Gastrocnemius medialis (tissue), 4 donors: ENCODE measurements at regions not wholly inside any gene's neighbourhood (a gene's known extent, or its start where the extent isn't known, plus 50 kb on each side); places are given as distances from the start of the nearest gene placed in this dataset.

Experiments
- CTCF ChIP-seq, 5 experiments: fragments of 450-650 bp in 3 of 5; fragments of 200-600 bp in 2 of 5; sonication (generic) in 2 of 5; IDR thresholded peaks in 4 of 5; conservative IDR thresholded peaks in 1 of 5; 1 replicate in 4 of 5; 2 replicates in 1 of 5; pipeline ENCODE4 v1.5.1; 2016 to 2019; ENCODE audit warnings: antibody characterized with exemption in 5 of 5, mild to moderate bottlenecking in 3 of 5, moderate library complexity in 3 of 5
- POLR2A ChIP-seq, 2 donors: fragments of 450-650 bp; IDR thresholded peaks; one replicate each; pipeline ENCODE4 v1.6.1; 2017; ENCODE audit warnings: antibody characterized with exemption in 2 of 2, mild to moderate bottlenecking in 2 of 2, moderate library complexity in 2 of 2

- no peak for TF ChIP-seq CTCF (IDR thresholded peaks at IDR 0.05 in 4 of 5, conservative IDR thresholded peaks at IDR 0.05 in 1 of 5)
- no peak for TF ChIP-seq POLR2A (IDR thresholded peaks at IDR 0.05)
Measured at GRCh38 chr6:147061252-147061651, 143.0 kb upstream of the STXBP5 start.
